Activated naive CD4-positive, alpha-beta T cell treated with anti-CD3 and anti-CD28 coated beads for 36 hours (primary cell): ENCODE measurements at regions not wholly inside any gene's neighbourhood (a gene's known extent, or its start where the extent isn't known, plus 50 kb on each side); places are given as distances from the start of the nearest gene placed in this dataset.
A peak's percentile ranks its signal among the peaks of the same experiment; 100 is the strongest.

Experiments
- CTCF ChIA-PET: fragments of 350-600 bp; sonication (Branson Sonifier 250); formaldehyde crosslinking; loops from one replicate; lab custom pipeline; 2021; ENCODE audit warnings: antibody characterized with exemption; lab: Charles Lee
- DNase-seq: peaks from one replicate; pipeline ENCODE4 v3.0.0-alpha.2; 2020
- H3K27ac Mint-ChIP-seq: one replicate; pipeline ENCODE4 v1.8.0; 2021; ENCODE audit warnings: mild to moderate bottlenecking, mixed read lengths
- H3K27me3 Mint-ChIP-seq: one replicate; pipeline ENCODE4 v1.8.0; 2021; ENCODE audit warnings: low read depth, mixed read lengths
- H3K36me3 Mint-ChIP-seq: one replicate; pipeline ENCODE4 v1.8.0; 2021; ENCODE audit warnings: low read depth, mixed read lengths
- H3K4me1 Mint-ChIP-seq: one replicate; pipeline ENCODE4 v1.8.0; 2021; ENCODE audit warnings: low read depth, mixed read lengths
- H3K4me3 Mint-ChIP-seq: one replicate; pipeline ENCODE4 v1.8.0; 2021; ENCODE audit warnings: mild to moderate bottlenecking, moderate library complexity, mixed read lengths
- H3K9me3 Mint-ChIP-seq: one replicate; pipeline ENCODE4 v1.8.0; 2021; ENCODE audit warnings: mixed read lengths
- intact Hi-C: fragments of 100-400 bp; cut with micrococcal nuclease; formaldehyde crosslinking; loops from one replicate; pipeline ENCODE4 v1.15.1; 2023

GRCh38 chr17:5783269-5783668, 199.0 kb upstream of the NLRP1 start:
- DNase-seq = no peak
- Mint-ChIP-seq H3K36me3 (no peaks in the 10 kb centered on the region), H3K27me3 (peaks cover 24% of the 10 kb centered on the region), H3K27ac (no peak overlapping the region), H3K4me1 (no peaks in the 10 kb centered on the region), H3K9me3 (peaks cover 4% of the 10 kb centered on the region), H3K4me3 (no peak overlapping the region)
- intact Hi-C loops = no loop called here
- CTCF ChIA-PET = no interaction called here

- DNase-seq = no peak
- Mint-ChIP-seq H3K36me3 (no peaks in the 10 kb centered on the region), H3K9me3 (peaks cover 4% of the 10 kb centered on the region), H3K4me3 (no peak overlapping the region), H3K4me1 (no peaks in the 10 kb centered on the region), H3K27ac (no peak overlapping the region), H3K27me3 (peaks cover 28% of the 10 kb centered on the region)
- intact Hi-C loops = no loop called here
- CTCF ChIA-PET = no interaction called here
Observed at GRCh38 chr17:5783851-5784250, 199.5 kb upstream of the NLRP1 start.

GRCh38 chr17:5784791-5785190, 200.5 kb upstream of the NLRP1 start:
- H3K36me3 Mint-ChIP-seq = no peaks in the 10 kb centered on the region
- no peak for DNase-seq
- no peak overlapping the region for H3K4me3 Mint-ChIP-seq
- H3K27ac Mint-ChIP-seq = no peak overlapping the region
- H3K27me3 Mint-ChIP-seq = peaks cover 32% of the 10 kb centered on the region
- H3K9me3 Mint-ChIP-seq = peaks cover 4% of the 10 kb centered on the region
- intact Hi-C loops = no loop called here
- CTCF ChIA-PET = no interaction called here
- no peaks in the 10 kb centered on the region for H3K4me1 Mint-ChIP-seq

GRCh38 chr17:5785338-5785737, 201.0 kb upstream of the NLRP1 start:
- Mint-ChIP-seq H3K27ac (no peak overlapping the region), H3K4me3 (no peak overlapping the region), H3K9me3 (peaks cover 4% of the 10 kb centered on the region), H3K27me3 (peaks cover 35% of the 10 kb centered on the region), H3K4me1 (no peaks in the 10 kb centered on the region), H3K36me3 (no peaks in the 10 kb centered on the region)
- CTCF ChIA-PET = no interaction called here
- no peak for DNase-seq
- intact Hi-C loops = no loop called here

GRCh38 chr17:5785867-5786509, 201.7 kb upstream of the NLRP1 start:
- Mint-ChIP-seq H3K27ac (no peak overlapping the region), H3K4me3 (no peak overlapping the region), H3K27me3 (peaks cover 35% of the 10 kb centered on the region), H3K9me3 (peaks cover 4% of the 10 kb centered on the region), H3K36me3 (no peaks in the 10 kb centered on the region), H3K4me1 (no peaks in the 10 kb centered on the region)
- intact Hi-C loops = no loop called here
- CTCF ChIA-PET = no interaction called here
- no peak for DNase-seq

- CTCF ChIA-PET = no interaction called here
- Mint-ChIP-seq H3K4me3 (no peak overlapping the region), H3K4me1 (no peaks in the 10 kb centered on the region), H3K9me3 (peaks cover 4% of the 10 kb centered on the region), H3K27me3 (peaks cover 37% of the 10 kb centered on the region), H3K36me3 (no peaks in the 10 kb centered on the region), H3K27ac (no peak overlapping the region)
- no peak for DNase-seq
- intact Hi-C loops = no loop called here
Observed at GRCh38 chr17:5786510-5786875, 202.2 kb upstream of the NLRP1 start.

- CTCF ChIA-PET = no interaction called here
- H3K27me3 Mint-ChIP-seq = peaks cover 38% of the 10 kb centered on the region
- no peak overlapping the region for H3K4me3 Mint-ChIP-seq
- intact Hi-C loops = no loop called here
- peaks cover 10% of the 10 kb centered on the region for H3K9me3 Mint-ChIP-seq
- no peak overlapping the region for H3K27ac Mint-ChIP-seq
- DNase-seq = no peak
- peaks cover 3% of the 10 kb centered on the region for H3K36me3 Mint-ChIP-seq
- no peaks in the 10 kb centered on the region for H3K4me1 Mint-ChIP-seq
Observed at GRCh38 chr17:5788266-5788900, 204.1 kb upstream of the NLRP1 start.

- no peak overlapping the region for H3K4me3 Mint-ChIP-seq
- CTCF ChIA-PET = interaction anchor here (0.7 kb wide), 1 partner anchor 279 kb away, joined by 4 read pairs; no protein-coding TSS in a partner anchor
- no peaks in the 10 kb centered on the region for H3K4me1 Mint-ChIP-seq
- no peak overlapping the region for H3K27ac Mint-ChIP-seq
- peaks cover 6% of the 10 kb centered on the region for H3K9me3 Mint-ChIP-seq
- intact Hi-C loops = no loop called here
- H3K27me3 Mint-ChIP-seq = peaks cover 32% of the 10 kb centered on the region
- no peak for DNase-seq
- peaks cover 3% of the 10 kb centered on the region for H3K36me3 Mint-ChIP-seq
Observed at GRCh38 chr17:5789528-5789927, 205.2 kb upstream of the NLRP1 start.

- H3K36me3 Mint-ChIP-seq = peaks cover 3% of the 10 kb centered on the region
- intact Hi-C loops = loop anchor here (5.0 kb wide), 1 partner anchor 629 kb away; no protein-coding TSS in a partner anchor
- no peak for DNase-seq
- no peak overlapping the region for H3K4me3 Mint-ChIP-seq
- H3K27me3 Mint-ChIP-seq = peaks cover 33% of the 10 kb centered on the region
- H3K4me1 Mint-ChIP-seq = no peaks in the 10 kb centered on the region
- CTCF ChIA-PET = no interaction called here
- peaks cover 6% of the 10 kb centered on the region for H3K9me3 Mint-ChIP-seq
- H3K27ac Mint-ChIP-seq = no peak overlapping the region
Observed at GRCh38 chr17:5793157-5793556, 208.8 kb upstream of the NLRP1 start.

- CTCF ChIA-PET = no interaction called here
- Mint-ChIP-seq H3K27me3 (peaks cover 29% of the 10 kb centered on the region), H3K4me3 (no peak overlapping the region), H3K36me3 (peaks cover 3% of the 10 kb centered on the region), H3K4me1 (no peaks in the 10 kb centered on the region), H3K27ac (no peak overlapping the region), H3K9me3 (peaks cover 6% of the 10 kb centered on the region)
- intact Hi-C loops = loop anchor here (5.0 kb wide), 1 partner anchor 628 kb away; no protein-coding TSS in a partner anchor
- DNase-seq = peak; percentile 15
Observed at GRCh38 chr17:5793899-5794298, 209.6 kb upstream of the NLRP1 start.

GRCh38 chr17:5794385-5794784, 210.1 kb upstream of the NLRP1 start:
- H3K4me1 Mint-ChIP-seq = no peaks in the 10 kb centered on the region
- CTCF ChIA-PET = no interaction called here
- peaks cover 3% of the 10 kb centered on the region for H3K36me3 Mint-ChIP-seq
- intact Hi-C loops = loop anchor here (5.0 kb wide), 1 partner anchor 628 kb away; no protein-coding TSS in a partner anchor
- no peak for DNase-seq
- H3K4me3 Mint-ChIP-seq = no peak overlapping the region
- no peak overlapping the region for H3K27ac Mint-ChIP-seq
- H3K9me3 Mint-ChIP-seq = peaks cover 6% of the 10 kb centered on the region
- H3K27me3 Mint-ChIP-seq = peaks cover 33% of the 10 kb centered on the region

GRCh38 chr17:5794881-5795506, 210.7 kb upstream of the NLRP1 start:
- no peak overlapping the region for H3K4me3 Mint-ChIP-seq
- intact Hi-C loops = loop anchor here (5.0 kb wide), 1 partner anchor 627 kb away; no protein-coding TSS in a partner anchor
- peaks cover 3% of the 10 kb centered on the region for H3K36me3 Mint-ChIP-seq
- DNase-seq = no peak
- H3K9me3 Mint-ChIP-seq = peaks cover 6% of the 10 kb centered on the region
- peaks cover 33% of the 10 kb centered on the region for H3K27me3 Mint-ChIP-seq
- CTCF ChIA-PET = no interaction called here
- no peak overlapping the region for H3K27ac Mint-ChIP-seq
- no peaks in the 10 kb centered on the region for H3K4me1 Mint-ChIP-seq
